ENCODE measurements at regions not wholly inside any gene's neighbourhood (a gene's known extent, or its start where the extent isn't known, plus 50 kb on each side); places are given as distances from the start of the nearest gene placed in this dataset.
"Not testable (repeated sequence)": the region's sequence is repeated elsewhere in the genome, so short reads cannot be mapped to it uniquely, and the experiment has no call there.

DNA sequence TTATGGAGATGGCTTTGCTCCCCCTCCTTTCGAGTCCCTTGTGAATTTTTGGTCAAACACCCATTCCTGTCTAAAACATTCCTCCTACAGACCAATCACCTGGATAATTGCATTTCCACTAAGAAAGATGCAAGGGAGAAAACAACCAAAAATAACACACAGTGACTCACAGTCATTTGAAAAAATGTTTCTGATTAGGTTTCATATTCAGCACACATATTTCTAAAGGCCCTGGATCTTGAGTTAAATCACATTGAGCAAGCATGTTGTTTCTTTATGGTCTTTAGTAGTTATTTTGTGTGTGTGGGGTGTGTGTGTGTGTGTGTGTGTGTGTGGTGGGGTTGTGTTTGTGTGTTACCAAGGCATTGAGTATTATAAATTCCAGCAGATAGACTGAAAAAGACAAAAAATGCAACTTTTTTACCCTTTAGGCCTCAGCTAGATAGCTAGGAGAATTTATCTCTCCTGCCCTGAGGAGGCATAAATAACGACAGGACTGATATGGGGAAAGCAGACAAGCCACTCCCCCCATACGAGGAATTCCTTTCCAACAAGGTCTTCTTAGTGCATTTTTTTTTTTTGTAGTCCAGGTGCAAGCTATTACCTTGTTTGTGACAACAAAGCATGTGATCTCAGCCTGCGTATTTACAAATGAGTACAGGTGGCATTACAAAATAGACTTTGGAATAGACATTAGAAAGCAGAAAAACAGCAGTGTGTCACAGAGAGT is 265.4 kb upstream of the ADGRL3 start:
- DNase-seq = no peak

GRCh38 chr4:60938181-60938580 is 261.9 kb upstream of the ADGRL3 start:
- DNase-seq = no peak

- DNase-seq = no peak
Observed at GRCh38 chr4:60938621-60939020, 261.5 kb upstream of the ADGRL3 start.

- DNase-seq = no peak
Observed at GRCh38 chr4:60944060-60944459, 256.1 kb upstream of the ADGRL3 start.

DNA sequence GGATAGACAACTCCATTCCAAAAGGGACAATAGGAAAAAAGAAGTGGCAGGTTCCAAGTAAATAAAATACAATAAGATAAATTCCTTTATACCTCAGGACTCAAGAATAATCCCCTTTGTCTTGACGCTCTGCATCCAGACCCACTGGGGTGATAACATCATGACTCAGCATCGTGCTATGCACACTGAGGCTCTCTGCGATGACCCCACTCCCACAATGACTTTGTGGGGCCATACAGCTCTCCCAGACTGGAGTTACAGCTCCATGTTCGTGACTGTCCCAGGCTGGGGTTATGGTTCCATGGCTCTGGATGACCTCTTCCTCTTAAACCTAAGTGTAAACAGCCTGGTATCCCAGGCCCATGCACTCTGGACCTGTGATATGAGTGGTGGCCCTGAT is 254.5 kb upstream of the ADGRL3 start:
- DNase-seq = no peak

GRCh38 chr4:60948008-60948407 is 252.1 kb upstream of the ADGRL3 start:
- no peak for DNase-seq

- no peak for DNase-seq
Observed at GRCh38 chr4:60952921-60953320, 247.2 kb upstream of the ADGRL3 start.

DNA sequence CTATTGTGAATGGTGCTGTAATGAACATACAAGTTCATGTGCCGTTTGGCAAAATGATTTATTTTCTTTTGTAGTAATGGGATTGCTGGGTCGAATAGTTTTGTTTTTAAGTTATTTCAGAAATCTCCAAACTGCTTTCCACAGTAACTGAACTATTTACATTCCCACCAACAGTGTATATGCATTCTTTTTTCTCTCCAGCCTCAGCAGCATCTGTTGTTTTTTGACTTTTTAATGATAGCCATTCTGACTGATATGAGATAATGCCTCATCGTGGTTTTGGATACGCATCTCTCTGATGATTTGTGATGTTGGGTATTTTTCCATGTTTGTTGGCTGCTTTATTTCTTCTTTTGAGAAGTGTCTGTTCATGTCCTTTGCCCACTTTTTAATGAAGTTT is 246.3 kb upstream of the ADGRL3 start:
- DNase-seq = no peak

DNA sequence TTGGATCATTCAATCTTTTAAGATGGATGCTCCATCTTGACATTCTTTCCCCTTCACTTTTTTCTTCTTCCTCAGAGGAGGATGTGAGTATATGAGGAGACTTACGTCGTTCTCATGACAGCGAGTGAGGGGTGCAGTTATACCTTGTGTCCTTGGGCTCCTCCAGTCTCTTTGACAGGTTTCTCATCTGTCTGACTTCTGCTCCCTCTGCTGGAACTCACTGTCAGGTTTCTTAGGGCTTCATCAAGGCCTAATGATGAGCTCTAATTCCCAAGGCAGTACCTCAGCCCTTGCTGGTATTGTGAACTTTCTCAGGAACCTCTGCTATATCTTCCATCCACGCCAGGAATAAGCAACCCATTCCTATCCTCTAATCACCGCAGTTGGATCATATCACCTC is 237.8 kb upstream of the ADGRL3 start:
- no peak for DNase-seq

- DNase-seq = no peak
Observed at GRCh38 chr4:60981534-60981933, 218.6 kb upstream of the ADGRL3 start.

DNA sequence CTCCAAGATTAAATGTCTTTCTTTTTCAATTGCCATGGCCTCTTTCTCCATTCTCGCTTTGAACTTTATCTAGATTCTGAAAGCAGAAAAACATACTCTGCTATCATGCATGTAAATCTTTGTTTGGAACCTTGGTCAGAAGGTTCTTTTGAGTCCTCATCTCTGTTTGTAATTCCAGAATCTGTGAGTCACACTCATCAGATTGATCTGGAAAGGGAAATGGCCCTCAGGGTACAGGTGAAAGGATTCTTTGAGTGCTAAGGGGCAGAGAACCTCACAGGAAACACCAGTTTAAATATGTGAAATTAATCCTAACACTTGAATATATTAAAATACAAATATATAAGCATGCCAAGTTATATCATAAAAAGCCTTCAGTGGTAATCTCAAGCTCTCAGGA is 211.0 kb upstream of the ADGRL3 start:
- no peak for DNase-seq

- no peak for DNase-seq
Observed at GRCh38 chr4:60992037-60992436, 208.1 kb upstream of the ADGRL3 start.

DNA sequence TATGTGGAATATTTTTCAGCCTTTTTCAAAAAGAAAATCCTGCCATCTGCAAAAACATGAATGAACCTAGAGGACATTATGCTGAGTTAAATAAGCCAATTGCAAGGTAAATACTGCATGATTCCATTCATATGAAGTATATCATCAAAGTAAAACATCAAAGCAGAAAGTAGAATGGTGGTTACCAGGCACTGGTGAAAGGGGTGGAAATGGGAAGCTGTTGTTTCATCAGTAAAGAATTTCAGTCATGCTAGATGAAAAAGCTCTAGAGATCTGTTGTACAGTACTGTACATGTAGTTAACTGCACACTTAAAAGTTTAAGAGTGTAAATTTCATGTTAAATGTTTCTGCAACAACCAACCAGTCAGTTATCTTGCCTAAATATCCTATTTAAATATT is 196.8 kb upstream of the ADGRL3 start:
- DNase-seq = no peak

DNA sequence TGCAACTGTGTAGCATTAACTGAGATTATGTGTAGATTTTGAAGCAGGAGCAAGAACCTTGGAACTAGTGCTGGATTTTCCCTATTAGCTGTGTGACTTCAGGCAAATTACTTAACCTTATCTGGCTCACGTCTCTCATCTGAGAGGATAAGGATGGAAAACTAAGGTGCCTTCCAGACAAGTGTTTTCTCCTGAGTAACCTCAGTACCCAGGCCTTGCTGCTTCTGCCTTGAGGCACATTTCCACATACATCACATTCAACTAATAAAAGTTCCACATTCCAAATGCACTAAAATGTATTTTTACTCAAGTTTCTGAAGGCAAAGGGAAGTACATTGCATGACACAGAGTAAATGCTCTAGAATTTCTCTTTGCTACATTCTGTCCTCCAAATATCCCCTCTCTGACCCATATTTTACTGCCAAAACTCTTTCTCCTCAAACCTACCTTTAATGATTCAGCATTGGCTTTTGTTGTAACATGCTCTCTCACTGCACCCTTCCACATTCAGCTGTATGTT is 195.4 kb upstream of the ADGRL3 start:
- DNase-seq = no peak

- DNase-seq = no peak
Observed at GRCh38 chr4:61011051-61011450, 189.1 kb upstream of the ADGRL3 start.

DNA sequence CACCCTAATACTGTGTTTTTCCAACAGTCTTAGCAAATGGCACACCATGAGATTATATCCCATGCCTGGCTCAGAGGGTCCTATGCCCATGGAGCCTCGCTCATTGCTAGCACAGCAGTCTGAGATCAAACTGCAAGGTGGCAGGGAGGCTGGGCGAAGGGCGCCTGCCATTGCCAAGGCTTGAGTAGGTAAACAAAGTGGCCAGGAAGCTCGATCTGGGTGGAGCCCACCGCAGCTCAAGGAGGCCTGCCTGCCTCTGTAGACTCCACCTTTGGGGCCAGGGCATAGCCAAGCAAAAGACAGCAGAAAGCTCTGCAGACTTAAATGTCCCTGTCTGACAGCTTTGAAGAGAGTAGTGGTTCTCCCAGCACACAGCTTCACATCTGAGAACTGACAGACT is 188.2 kb upstream of the ADGRL3 start:
- not testable (repeated sequence) for DNase-seq

- DNase-seq = no peak
Observed at GRCh38 chr4:61024610-61025009, 175.5 kb upstream of the ADGRL3 start.

DNA sequence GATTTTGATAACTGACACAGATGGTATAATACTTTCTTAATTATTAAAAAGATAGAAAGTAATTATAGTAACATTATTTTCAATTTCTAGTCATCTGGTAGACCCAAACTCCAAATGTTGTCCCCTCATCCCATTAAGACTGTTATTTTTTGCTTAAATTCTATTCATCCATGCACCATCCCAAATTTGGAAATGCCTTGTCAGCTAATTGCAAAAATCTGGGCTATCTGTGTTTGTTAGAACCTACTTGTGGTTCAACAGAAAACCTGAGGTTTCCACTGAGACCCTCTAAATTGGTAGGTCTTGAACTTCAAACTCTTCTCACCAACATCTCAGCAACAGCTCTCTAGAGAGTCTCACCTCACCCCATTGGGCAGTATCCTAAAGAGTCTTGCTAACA is 172.2 kb upstream of the ADGRL3 start:
- DNase-seq = no peak

- DNase-seq = no peak
Observed at GRCh38 chr4:61036071-61036684, 163.9 kb upstream of the ADGRL3 start.

- DNase-seq = no peak
Observed at GRCh38 chr4:61041527-61041926, 158.6 kb upstream of the ADGRL3 start.

DNA sequence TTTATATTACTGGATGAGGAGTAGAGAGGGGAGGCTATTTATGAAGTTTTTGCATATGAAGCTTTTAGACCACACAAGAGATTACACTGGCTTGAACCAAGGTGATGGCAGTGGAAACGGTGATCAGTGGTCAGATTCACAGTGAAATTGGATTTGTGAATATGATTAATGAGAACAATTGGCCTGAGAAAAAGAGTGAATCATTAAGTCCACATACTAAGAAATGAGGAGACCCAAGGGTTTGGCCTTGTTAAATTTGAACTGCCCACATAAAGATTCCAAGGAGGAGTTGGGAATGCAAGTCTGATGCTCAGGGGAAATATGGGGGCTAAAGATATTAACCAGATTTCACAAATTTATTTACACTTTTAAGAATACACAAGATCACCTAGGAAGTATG is 155.3 kb upstream of the ADGRL3 start:
- no peak for DNase-seq

GRCh38 chr4:61049018-61049417 is 151.1 kb upstream of the ADGRL3 start:
- DNase-seq = no peak

GRCh38 chr4:61067381-61067780 is 132.7 kb upstream of the ADGRL3 start:
- DNase-seq = no peak

DNA sequence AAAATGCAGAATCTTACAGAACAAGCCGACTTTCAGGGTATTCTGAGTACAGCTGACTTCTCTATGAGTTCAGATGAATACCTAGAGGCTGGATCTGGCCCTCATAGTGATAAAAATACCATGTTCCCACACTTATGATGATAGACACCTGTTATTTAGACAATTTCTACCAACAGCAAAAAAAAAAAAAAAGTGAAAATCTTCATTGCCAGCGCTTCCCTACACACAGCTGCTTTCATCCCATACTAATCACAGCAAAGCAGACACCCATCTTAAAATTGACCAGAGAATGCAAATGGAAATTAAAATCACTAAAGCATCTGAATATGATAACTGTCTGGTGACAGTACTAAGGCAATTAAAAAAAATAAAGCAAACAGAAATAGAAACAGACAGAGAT is 132.1 kb upstream of the ADGRL3 start:
- no peak for DNase-seq

DNA sequence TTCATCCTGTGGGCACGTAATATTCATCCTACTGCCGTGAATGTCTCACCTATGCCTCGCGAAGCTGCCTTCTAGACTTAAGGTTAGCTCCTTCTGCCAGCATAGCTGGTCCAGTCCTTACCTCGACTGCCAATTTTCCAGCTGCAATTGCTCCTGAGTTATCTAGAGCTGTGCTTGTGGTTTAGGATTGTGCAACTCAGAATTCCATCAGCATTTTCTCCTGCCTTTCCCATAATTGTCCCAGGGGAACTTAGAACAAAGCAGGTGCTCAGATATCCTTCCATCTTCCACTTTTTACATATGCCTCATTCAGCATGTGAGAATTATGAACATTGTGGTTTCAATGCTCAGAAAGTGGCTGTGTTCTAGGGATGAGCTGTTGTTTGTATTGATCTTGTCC is 131.4 kb upstream of the ADGRL3 start:
- DNase-seq = no peak

Data from 8988T (cell line).